ENCODE measurements at regions not wholly inside any gene's neighbourhood (a gene's known extent, or its start where the extent isn't known, plus 50 kb on each side); places are given as distances from the start of the nearest gene placed in this dataset.

GRCh38 chr1:83500987-83501591, 497.8 kb downstream of the TTLL7 start:
- TF ChIP-seq CTCF (IDR thresholded peaks at IDR 0.05), result no peak
- no peak for TF ChIP-seq POLR2AphosphoS5 (IDR thresholded peaks at IDR 0.05)
